Transverse colon (tissue), 4 donors: ENCODE measurements at regions not wholly inside any gene's neighbourhood (a gene's known extent, or its start where the extent isn't known, plus 50 kb on each side); places are given as distances from the start of the nearest gene placed in this dataset.

Source experiments
- POLR2A ChIP-seq: fragments of 450-650 bp; IDR thresholded peaks from one replicate; pipeline ENCODE4 v1.6.1; 2016; ENCODE audit warnings: antibody characterized with exemption, mild to moderate bottlenecking, moderate library complexity
- POLR2AphosphoS5 ChIP-seq, 3 donors: sonication (generic); formaldehyde crosslinking; IDR thresholded peaks; one replicate each; pipeline ENCODE4 v1.6.1; 2016; ENCODE audit warnings: antibody characterized with exemption in 3 of 3
- TF ChIP-seq, protein P1 (sequence below), 5 experiments: fragments of 200-600 bp in 3 of 5; fragments of 450-650 bp in 2 of 5; sonication (generic) in 3 of 5; IDR thresholded peaks; 1 replicate in 2 of 5; 2 replicates in 3 of 5; pipeline ENCODE4 v1.5.1; 2016 to 2017; ENCODE audit warnings: antibody characterized with exemption in 5 of 5, inconsistent platforms in 3 of 5, mild to moderate bottlenecking in 2 of 5, moderate library complexity in 1 of 5

DNA sequence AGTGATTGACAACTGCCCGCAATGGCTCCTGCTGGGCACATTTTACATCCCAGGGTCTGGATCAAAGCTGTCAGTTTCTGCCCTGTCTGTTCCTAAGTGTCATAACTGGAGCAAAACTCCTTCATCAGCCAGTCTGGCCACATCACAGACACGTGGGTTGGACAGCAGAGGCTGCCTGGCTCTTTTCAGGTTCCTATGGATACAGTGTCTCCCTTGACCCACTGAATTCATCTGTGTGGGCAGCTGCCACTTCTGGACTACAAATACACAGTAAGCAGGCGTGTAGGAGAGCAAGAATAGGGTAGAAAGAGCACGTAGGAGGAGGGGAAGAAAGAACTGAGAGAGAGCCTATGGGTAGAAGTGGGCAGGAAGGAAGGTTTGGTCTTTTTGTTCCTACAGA lies 238.0 kb downstream of the ENC1 start:
- TF ChIP-seq, protein P1, sequence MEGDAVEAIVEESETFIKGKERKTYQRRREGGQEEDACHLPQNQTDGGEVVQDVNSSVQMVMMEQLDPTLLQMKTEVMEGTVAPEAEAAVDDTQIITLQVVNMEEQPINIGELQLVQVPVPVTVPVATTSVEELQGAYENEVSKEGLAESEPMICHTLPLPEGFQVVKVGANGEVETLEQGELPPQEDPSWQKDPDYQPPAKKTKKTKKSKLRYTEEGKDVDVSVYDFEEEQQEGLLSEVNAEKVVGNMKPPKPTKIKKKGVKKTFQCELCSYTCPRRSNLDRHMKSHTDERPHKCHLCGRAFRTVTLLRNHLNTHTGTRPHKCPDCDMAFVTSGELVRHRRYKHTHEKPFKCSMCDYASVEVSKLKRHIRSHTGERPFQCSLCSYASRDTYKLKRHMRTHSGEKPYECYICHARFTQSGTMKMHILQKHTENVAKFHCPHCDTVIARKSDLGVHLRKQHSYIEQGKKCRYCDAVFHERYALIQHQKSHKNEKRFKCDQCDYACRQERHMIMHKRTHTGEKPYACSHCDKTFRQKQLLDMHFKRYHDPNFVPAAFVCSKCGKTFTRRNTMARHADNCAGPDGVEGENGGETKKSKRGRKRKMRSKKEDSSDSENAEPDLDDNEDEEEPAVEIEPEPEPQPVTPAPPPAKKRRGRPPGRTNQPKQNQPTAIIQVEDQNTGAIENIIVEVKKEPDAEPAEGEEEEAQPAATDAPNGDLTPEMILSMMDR (IDR thresholded peaks at IDR 0.05), result no peak
- TF ChIP-seq POLR2A (no peak), POLR2AphosphoS5 (IDR thresholded peaks at IDR 0.05) (no peak)
